Astrocyte (in vitro differentiated cells and primary cell): ENCODE measurements at regions not wholly inside any gene's neighbourhood (a gene's known extent, or its start where the extent isn't known, plus 50 kb on each side); places are given as distances from the start of the nearest gene placed in this dataset.

Source experiments
- DNase-seq: peaks from one replicate; pipeline ENCODE4 v3.0.0-alpha.2; 2010; ENCODE audit warnings: low read depth
- FAIRE-seq: peaks from 2 replicates; lab custom pipeline; 2011; peaks lifted over from hg19 to GRCh38; lab: Jason Lieb, UNC
- H2AFZ ChIP-seq: 2 replicates; pipeline ENCODE4 v1.6.0; 2012; ENCODE audit warnings: low read depth, low read length, inconsistent platforms
- H3K27ac ChIP-seq: 2 replicates; pipeline ENCODE4 v1.5.1; 2011; ENCODE audit warnings: low read depth, low read length, inconsistent platforms
- H3K27me3 ChIP-seq: 2 replicates; pipeline ENCODE4 v1.6.0; 2011; ENCODE audit warnings: low read length, inconsistent platforms; ENCODE audit not compliant: insufficient read depth
- H3K36me3 ChIP-seq: 2 replicates; pipeline ENCODE4 v1.5.1; 2011; ENCODE audit warnings: low read length, inconsistent platforms; ENCODE audit not compliant: insufficient read depth
- H3K4me1 ChIP-seq: 2 replicates; pipeline ENCODE4 v1.5.1; 2011; ENCODE audit warnings: low read length, inconsistent platforms; ENCODE audit not compliant: insufficient read depth
- H3K4me2 ChIP-seq: 2 replicates; pipeline ENCODE4 v1.6.0; 2012; ENCODE audit warnings: low read length, inconsistent platforms
- H3K4me3 ChIP-seq: 2 replicates; pipeline ENCODE4 v1.5.1; 2011; ENCODE audit warnings: low read depth, mild to moderate bottlenecking, low read length, inconsistent platforms; ENCODE audit not compliant: insufficient read depth
- H3K79me2 ChIP-seq: 2 replicates; pipeline ENCODE4 v1.6.0; 2012; ENCODE audit warnings: mild to moderate bottlenecking, low read length, inconsistent platforms; ENCODE audit not compliant: insufficient read depth
- H3K9ac ChIP-seq: 2 replicates; pipeline ENCODE4 v1.6.0; 2012; ENCODE audit warnings: mild to moderate bottlenecking, low read length, inconsistent platforms
- H3K9me3 ChIP-seq: 2 replicates; pipeline ENCODE4 v1.5.1; 2012; ENCODE audit warnings: low read depth, mild to moderate bottlenecking, low read length, inconsistent platforms; ENCODE audit not compliant: insufficient read depth
- H4K20me1 ChIP-seq: 2 replicates; pipeline ENCODE4 v1.6.0; 2012; ENCODE audit warnings: low read length, inconsistent platforms; ENCODE audit not compliant: insufficient read depth
- H3K27ac Mint-ChIP-seq: one replicate; pipeline ENCODE4 v1.8.0; 2021; ENCODE audit warnings: mild to moderate bottlenecking, mixed read lengths; ENCODE audit not compliant: unreplicated experiment
- H3K27me3 Mint-ChIP-seq: one replicate; pipeline ENCODE4 v1.8.0; 2021; ENCODE audit warnings: low read depth, mixed read lengths; ENCODE audit not compliant: unreplicated experiment
- H3K36me3 Mint-ChIP-seq: one replicate; pipeline ENCODE4 v1.8.0; 2021; ENCODE audit warnings: low read depth, mixed read lengths; ENCODE audit not compliant: unreplicated experiment
- H3K4me1 Mint-ChIP-seq: one replicate; pipeline ENCODE4 v1.8.0; 2021; ENCODE audit warnings: low read depth, mixed read lengths; ENCODE audit not compliant: unreplicated experiment
- H3K4me3 Mint-ChIP-seq: one replicate; pipeline ENCODE4 v1.8.0; 2021; ENCODE audit warnings: mild to moderate bottlenecking, moderate library complexity, mixed read lengths; ENCODE audit not compliant: unreplicated experiment
- H3K9me3 Mint-ChIP-seq: one replicate; pipeline ENCODE4 v1.8.0; 2021; ENCODE audit warnings: mild to moderate bottlenecking, mixed read lengths; ENCODE audit not compliant: unreplicated experiment
- CTCF ChIP-seq: IDR thresholded peaks from 2 replicates; pipeline ENCODE4 v1.5.1; 2011; ENCODE audit warnings: low read depth, mild to moderate bottlenecking, inconsistent platforms, low read length, moderate library complexity; ENCODE audit not compliant: insufficient read depth
- EZH2 ChIP-seq: IDR thresholded peaks from 2 replicates; pipeline ENCODE4 v1.6.1; 2012; ENCODE audit warnings: mild to moderate bottlenecking, low read length, inconsistent platforms; ENCODE audit not compliant: insufficient read depth

GRCh38 chr1:198024782-198025181 is 107.6 kb downstream of the LHX9 start:
- no peaks in the 10 kb centered on the region for H3K4me1 ChIP-seq
- H3K4me3 Mint-ChIP-seq, result no peak overlapping the region
- H3K27ac ChIP-seq, result no peak overlapping the region
- H3K36me3 ChIP-seq, result no peaks in the 10 kb centered on the region
- no peak overlapping the region for H3K9ac ChIP-seq
- no peak for FAIRE-seq
- no peak overlapping the region for H3K4me2 ChIP-seq
- no peak overlapping the region for H2AFZ ChIP-seq
- H3K9me3 ChIP-seq, result no peaks in the 10 kb centered on the region
- H3K27ac Mint-ChIP-seq, result peak overlapping the region; percentile 23
- H3K4me3 ChIP-seq, result no peak overlapping the region
- no peaks in the 10 kb centered on the region for H3K36me3 Mint-ChIP-seq
- H3K4me1 Mint-ChIP-seq, result peaks cover 10% of the 10 kb centered on the region
- no peak for TF ChIP-seq EZH2
- H4K20me1 ChIP-seq, result no peaks in the 10 kb centered on the region
- no peaks in the 10 kb centered on the region for H3K27me3 ChIP-seq
- no peaks in the 10 kb centered on the region for H3K27me3 Mint-ChIP-seq
- no peaks in the 10 kb centered on the region for H3K9me3 Mint-ChIP-seq
- no peaks in the 10 kb centered on the region for H3K79me2 ChIP-seq
- peak; percentile 47 for DNase-seq

GRCh38 chr1:198030682-198031081 is 113.5 kb downstream of the LHX9 start:
- Mint-ChIP-seq H3K27me3 (no peaks in the 10 kb centered on the region), H3K27ac (no peak overlapping the region), H3K9me3 (no peaks in the 10 kb centered on the region), H3K4me3 (no peak overlapping the region), H3K4me1 (no peaks in the 10 kb centered on the region), H3K36me3 (no peaks in the 10 kb centered on the region)
- Histone ChIP-seq H3K36me3 (no peaks in the 10 kb centered on the region), H3K9me3 (no peaks in the 10 kb centered on the region), H2AFZ (no peak overlapping the region), H3K27me3 (no peaks in the 10 kb centered on the region), H4K20me1 (no peaks in the 10 kb centered on the region), H3K4me1 (no peaks in the 10 kb centered on the region), H3K4me2 (no peak overlapping the region), H3K79me2 (no peaks in the 10 kb centered on the region), H3K4me3 (no peak overlapping the region), H3K27ac (no peak overlapping the region), H3K9ac (no peak overlapping the region)
- no peak for FAIRE-seq
- DNase-seq, result peak; percentile 31
- TF ChIP-seq CTCF (no peak), EZH2 (no peak)

- no peaks in the 10 kb centered on the region for H3K9me3 Mint-ChIP-seq
- H3K36me3 Mint-ChIP-seq, result no peaks in the 10 kb centered on the region
- H2AFZ ChIP-seq, result no peak overlapping the region
- no peaks in the 10 kb centered on the region for H4K20me1 ChIP-seq
- DNase-seq (no peak), FAIRE-seq (no peak)
- H3K4me1 Mint-ChIP-seq, result no peaks in the 10 kb centered on the region
- no peaks in the 10 kb centered on the region for H3K36me3 ChIP-seq
- no peak overlapping the region for H3K27ac ChIP-seq
- no peaks in the 10 kb centered on the region for H3K9me3 ChIP-seq
- no peaks in the 10 kb centered on the region for H3K79me2 ChIP-seq
- H3K27me3 Mint-ChIP-seq, result no peaks in the 10 kb centered on the region
- H3K27ac Mint-ChIP-seq, result no peak overlapping the region
- no peak overlapping the region for H3K9ac ChIP-seq
- no peak for TF ChIP-seq EZH2
- TF ChIP-seq CTCF, result no peak
- H3K4me3 ChIP-seq, result no peak overlapping the region
- H3K27me3 ChIP-seq, result no peaks in the 10 kb centered on the region
- H3K4me2 ChIP-seq, result no peak overlapping the region
- H3K4me3 Mint-ChIP-seq, result no peak overlapping the region
- no peaks in the 10 kb centered on the region for H3K4me1 ChIP-seq
Measured at GRCh38 chr1:198031086-198031485, 113.9 kb downstream of the LHX9 start.
